SJSA1 (cell line): ENCODE measurements at regions not wholly inside any gene's neighbourhood (a gene's known extent, or its start where the extent isn't known, plus 50 kb on each side); places are given as distances from the start of the nearest gene placed in this dataset.
"Not testable (repeated sequence)": the region's sequence is repeated elsewhere in the genome, so short reads cannot be mapped to it uniquely, and the experiment has no call there.

Experiments used
- DNase-seq, 2 experiments: peaks; one replicate each; pipeline ENCODE4 v3.0.0-alpha.2; 2015 to 2020; ENCODE audit warnings: low spot score in 2 of 2, low read depth in 1 of 2
- H3K27ac ChIP-seq: fragments of 250-450 bp; sonication (Bioruptor Pico); 2 replicates; pipeline ENCODE4 v1.5.1; 2020; ENCODE audit warnings: mild to moderate bottlenecking, moderate library complexity
- H3K27me3 ChIP-seq: fragments of 250-450 bp; sonication (Bioruptor Pico); replicated peaks from 2 replicates; pipeline ENCODE4 v1.5.1; 2020; ENCODE audit warnings: mild to moderate bottlenecking, moderate library complexity
- H3K36me3 ChIP-seq: fragments of 250-450 bp; sonication (Bioruptor Pico); 2 replicates; pipeline ENCODE4 v1.5.1; 2020; ENCODE audit warnings: mild to moderate bottlenecking
- H3K4me1 ChIP-seq: fragments of 250-450 bp; sonication (Bioruptor Pico); replicated peaks from 2 replicates; pipeline ENCODE4 v1.6.1; 2021; ENCODE audit warnings: mild to moderate bottlenecking
- H3K4me3 ChIP-seq: fragments of 250-450 bp; sonication (Bioruptor Pico); 2 replicates; pipeline ENCODE4 v1.5.1; 2020; ENCODE audit warnings: mild to moderate bottlenecking
- H3K9me3 ChIP-seq: fragments of 250-450 bp; sonication (Bioruptor Pico); replicated peaks from 2 replicates; pipeline ENCODE4 v1.5.1; 2020; ENCODE audit warnings: mild to moderate bottlenecking

GRCh38 chr1:60950224-60951063 is 131.9 kb upstream of the NFIA start:
- no peak for DNase-seq
- H3K4me3 ChIP-seq: no peak overlapping the region
- H3K36me3 ChIP-seq: no peaks in the 10 kb centered on the region
- H3K4me1 ChIP-seq: no peaks in the 10 kb centered on the region
- H3K27ac ChIP-seq: no peak overlapping the region
- no peaks in the 10 kb centered on the region for H3K27me3 ChIP-seq
- no peaks in the 10 kb centered on the region for H3K9me3 ChIP-seq

DNA sequence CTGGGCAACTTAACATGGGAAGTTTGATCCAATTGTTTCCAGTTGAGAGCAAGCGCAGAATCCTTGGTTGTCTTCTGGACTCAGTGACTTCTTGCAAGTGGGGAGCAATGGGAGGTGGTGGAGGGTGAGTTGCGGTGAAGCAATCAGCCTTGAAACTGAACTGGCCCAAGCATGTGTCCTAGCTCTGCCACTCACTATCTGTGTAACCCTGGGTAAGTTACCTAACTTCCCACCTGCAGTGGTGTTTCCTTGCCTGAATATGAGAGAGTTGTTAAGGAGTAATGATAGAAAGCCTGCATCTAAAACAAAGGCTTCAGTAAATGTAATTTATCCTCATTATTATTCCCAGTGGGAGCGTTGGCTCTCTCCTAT is 132.5 kb upstream of the NFIA start:
- H3K27me3 ChIP-seq: no peaks in the 10 kb centered on the region
- H3K9me3 ChIP-seq: no peaks in the 10 kb centered on the region
- H3K4me1 ChIP-seq: no peaks in the 10 kb centered on the region
- H3K4me3 ChIP-seq: no peak overlapping the region
- H3K36me3 ChIP-seq: no peaks in the 10 kb centered on the region
- H3K27ac ChIP-seq: no peak overlapping the region
- DNase-seq: no peak

DNA sequence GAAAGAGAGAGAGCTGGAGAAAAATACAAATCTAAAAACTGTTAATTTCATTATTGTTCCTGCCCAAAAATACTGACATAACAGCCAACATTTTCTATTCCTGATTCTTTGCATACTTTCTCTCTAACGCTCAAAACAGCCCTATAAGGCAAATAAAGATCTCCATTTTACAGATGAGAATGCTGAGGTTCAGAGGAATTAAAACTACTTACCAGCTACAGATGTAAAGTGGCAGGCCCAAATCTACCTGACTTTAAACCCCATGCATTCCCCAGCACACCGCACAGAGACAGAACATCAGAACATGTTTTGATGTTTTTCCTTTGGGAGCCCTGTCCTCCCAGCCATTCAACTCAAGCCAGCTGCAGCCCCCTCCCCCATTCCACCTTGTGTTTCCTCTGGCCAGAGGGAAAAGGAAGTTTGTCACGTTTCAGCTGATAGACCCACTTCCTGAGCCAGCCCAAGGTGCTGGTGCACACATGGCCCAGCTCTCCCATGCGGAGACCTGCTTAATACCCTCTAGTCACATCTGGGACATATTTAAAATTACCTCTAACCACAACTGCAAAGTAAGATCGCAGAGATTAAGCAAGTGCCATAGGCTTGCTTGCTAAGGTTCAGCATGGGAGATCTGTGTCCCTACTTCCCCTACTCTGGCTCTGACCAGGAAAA is 133.1 kb upstream of the NFIA start:
- H3K36me3 ChIP-seq: no peaks in the 10 kb centered on the region
- H3K27me3 ChIP-seq: no peaks in the 10 kb centered on the region
- H3K4me3 ChIP-seq: no peak overlapping the region
- H3K27ac ChIP-seq: no peak overlapping the region
- DNase-seq: no peak
- H3K9me3 ChIP-seq: no peaks in the 10 kb centered on the region
- no peaks in the 10 kb centered on the region for H3K4me1 ChIP-seq

GRCh38 chr1:60948486-60948885 is 133.9 kb upstream of the NFIA start:
- DNase-seq: no peak
- no peak overlapping the region for H3K27ac ChIP-seq
- no peaks in the 10 kb centered on the region for H3K9me3 ChIP-seq
- no peaks in the 10 kb centered on the region for H3K4me1 ChIP-seq
- H3K27me3 ChIP-seq: no peaks in the 10 kb centered on the region
- no peak overlapping the region for H3K4me3 ChIP-seq
- H3K36me3 ChIP-seq: no peaks in the 10 kb centered on the region

DNA sequence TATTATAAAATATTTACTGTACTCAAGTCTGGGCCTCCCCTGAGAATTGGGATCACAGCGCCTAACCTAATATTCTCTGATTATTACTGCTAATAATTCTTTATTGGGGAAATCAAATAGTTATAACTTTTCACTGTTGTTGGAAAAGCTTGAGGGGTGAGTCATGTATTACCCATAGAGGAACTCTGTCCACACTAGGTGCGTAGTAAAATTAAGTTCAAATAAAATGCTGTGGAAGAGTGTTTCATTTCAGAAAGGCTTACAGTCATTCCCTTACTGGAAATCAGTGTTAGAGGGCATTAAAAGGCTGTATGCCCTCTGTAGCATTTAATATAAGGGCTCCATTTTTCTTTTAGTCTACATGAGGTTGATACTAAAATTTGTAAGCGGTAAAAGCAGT is 135.0 kb upstream of the NFIA start:
- no peaks in the 10 kb centered on the region for H3K27me3 ChIP-seq
- no peak for DNase-seq
- H3K9me3 ChIP-seq: no peaks in the 10 kb centered on the region
- no peaks in the 10 kb centered on the region for H3K36me3 ChIP-seq
- H3K4me3 ChIP-seq: no peak overlapping the region
- H3K27ac ChIP-seq: no peak overlapping the region
- H3K4me1 ChIP-seq: no peaks in the 10 kb centered on the region

GRCh38 chr1:60942896-60943638 is 139.3 kb upstream of the NFIA start:
- Histone ChIP-seq H3K4me3 (no peak overlapping the region), H3K4me1 (no peaks in the 10 kb centered on the region), H3K27me3 (no peaks in the 10 kb centered on the region), H3K36me3 (no peaks in the 10 kb centered on the region), H3K9me3 (no peaks in the 10 kb centered on the region), H3K27ac (no peak overlapping the region)
- DNase-seq: no peak

- H3K4me1 ChIP-seq: no peaks in the 10 kb centered on the region
Measured at GRCh38 chr1:60942291-60942690, 140.1 kb upstream of the NFIA start.

DNA sequence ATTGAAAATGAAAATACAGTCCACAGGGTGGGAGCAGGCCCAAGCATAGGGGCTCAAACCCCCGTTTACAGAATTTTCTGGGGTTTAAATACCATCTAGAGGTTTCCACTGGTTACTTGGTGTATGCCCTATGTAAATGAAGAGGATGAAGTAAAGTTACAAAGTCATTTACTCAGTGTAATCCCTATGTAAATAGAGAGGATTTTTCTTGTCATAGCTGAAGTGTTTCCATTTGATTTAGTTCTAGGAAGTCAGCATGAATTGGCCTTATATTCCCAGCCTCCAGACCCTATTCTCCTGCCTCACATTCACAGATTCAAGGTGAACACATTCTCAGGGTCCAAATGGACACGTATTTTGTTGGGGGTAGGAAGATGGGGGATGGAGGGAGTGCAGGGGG is 141.7 kb upstream of the NFIA start:
- H3K4me1 ChIP-seq, H3K27ac ChIP-seq, H3K27me3 ChIP-seq, H3K9me3 ChIP-seq, DNase-seq, H3K36me3 ChIP-seq, H3K4me3 ChIP-seq: not testable (repeated sequence)

More at GRCh38 chr1:60942291-60942690, 140.1 kb upstream of the NFIA start:
- Histone ChIP-seq H3K36me3 (no peaks in the 10 kb centered on the region), H3K4me3 (no peak overlapping the region), H3K9me3 (no peaks in the 10 kb centered on the region), H3K27me3 (no peaks in the 10 kb centered on the region), H3K27ac (no peak overlapping the region)
- DNase-seq: no peak

DNA sequence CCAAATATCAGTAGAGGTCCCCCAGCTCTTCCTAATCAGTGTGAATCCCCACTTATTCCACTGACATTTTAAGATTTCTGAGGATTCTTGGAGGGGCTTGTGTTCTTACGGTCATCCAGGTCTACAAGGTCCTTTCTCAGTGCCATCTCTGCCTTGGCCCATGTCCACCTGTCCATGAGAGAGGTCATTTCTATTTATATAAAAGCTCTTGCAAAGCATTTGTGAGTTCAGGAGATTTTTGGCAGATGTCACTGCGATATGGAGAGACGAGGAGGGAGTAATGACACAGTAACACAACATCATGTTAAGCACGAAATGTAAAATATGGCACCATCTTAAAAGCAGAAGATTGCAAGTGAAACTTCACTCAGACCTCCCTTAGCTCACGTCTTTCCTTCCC is 144.6 kb upstream of the NFIA start:
- no peaks in the 10 kb centered on the region for H3K36me3 ChIP-seq
- H3K27ac ChIP-seq: no peak overlapping the region
- no peaks in the 10 kb centered on the region for H3K27me3 ChIP-seq
- no peaks in the 10 kb centered on the region for H3K9me3 ChIP-seq
- H3K4me3 ChIP-seq: no peak overlapping the region
- no peak for DNase-seq
- H3K4me1 ChIP-seq: no peaks in the 10 kb centered on the region

DNA sequence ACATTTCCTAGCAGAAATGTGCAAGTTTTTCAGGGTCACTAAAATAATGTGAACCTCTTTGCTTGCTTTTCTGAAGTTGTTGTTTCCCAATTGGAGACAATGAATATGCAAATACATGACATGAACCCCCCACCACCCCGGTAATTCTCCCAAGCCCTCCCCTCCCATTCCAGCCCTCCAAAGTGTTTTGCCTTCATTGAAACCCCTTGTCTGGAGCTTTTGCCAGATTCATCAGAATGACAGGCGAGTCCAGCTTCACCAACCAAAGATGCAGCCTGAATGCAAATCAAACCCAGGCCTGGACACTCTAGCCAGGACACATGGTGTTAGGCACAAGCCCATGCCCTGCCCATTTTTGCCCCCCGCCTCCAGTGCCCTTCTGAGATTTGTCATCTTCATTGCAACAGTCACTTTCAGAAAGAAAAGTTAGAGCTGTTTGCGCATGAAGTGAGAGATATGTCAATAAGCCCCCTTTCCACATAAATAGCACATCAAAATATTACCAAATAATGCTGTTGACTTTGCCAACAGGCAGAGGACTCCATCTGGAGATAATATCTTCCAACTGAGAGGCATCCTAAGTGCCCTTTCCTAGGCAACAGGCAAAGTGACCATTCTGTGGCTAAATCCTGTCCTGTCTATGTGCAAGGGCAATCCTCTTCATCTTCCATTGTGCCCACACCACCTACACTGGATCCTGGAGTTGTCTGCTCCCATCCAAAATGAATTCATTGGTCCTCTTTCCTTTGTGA is 145.6 kb upstream of the NFIA start:
- Histone ChIP-seq H3K27ac (no peak overlapping the region), H3K27me3 (no peaks in the 10 kb centered on the region), H3K4me1 (no peaks in the 10 kb centered on the region), H3K4me3 (no peak overlapping the region), H3K36me3 (no peaks in the 10 kb centered on the region), H3K9me3 (no peaks in the 10 kb centered on the region)
- no peak for DNase-seq

GRCh38 chr1:60936163-60936562 is 146.2 kb upstream of the NFIA start:
- Histone ChIP-seq H3K4me3 (no peak overlapping the region), H3K9me3 (no peaks in the 10 kb centered on the region), H3K27me3 (no peaks in the 10 kb centered on the region), H3K4me1 (no peaks in the 10 kb centered on the region), H3K27ac (no peak overlapping the region), H3K36me3 (no peaks in the 10 kb centered on the region)
- no peak for DNase-seq

- DNase-seq: no peak
- H3K36me3 ChIP-seq: no peaks in the 10 kb centered on the region
- H3K4me1 ChIP-seq: no peaks in the 10 kb centered on the region
- H3K4me3 ChIP-seq: no peak overlapping the region
- H3K27ac ChIP-seq: no peak overlapping the region
- no peaks in the 10 kb centered on the region for H3K9me3 ChIP-seq
- no peaks in the 10 kb centered on the region for H3K27me3 ChIP-seq
Measured at GRCh38 chr1:60935599-60936110, 146.7 kb upstream of the NFIA start.

DNA sequence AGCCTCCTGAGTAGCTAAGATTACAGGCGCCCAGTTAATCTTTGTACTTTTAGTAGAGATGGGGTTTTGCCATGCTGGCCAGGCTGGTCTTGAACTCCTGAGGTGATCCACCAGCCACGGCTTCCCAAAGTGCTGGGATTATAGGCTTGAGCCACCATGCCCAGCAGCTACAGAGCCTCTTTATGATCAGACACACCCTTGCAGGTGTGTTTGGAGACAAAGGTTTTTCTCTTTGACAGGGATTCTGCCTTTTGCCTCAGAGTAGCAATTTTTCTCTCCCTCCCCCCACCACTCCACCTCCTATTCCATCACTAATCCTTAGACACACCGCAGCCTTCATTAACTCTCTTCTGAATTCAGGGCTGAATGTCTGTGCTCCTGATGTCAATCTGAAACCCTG is 152.2 kb upstream of the NFIA start:
- DNase-seq: no peak
- Histone ChIP-seq H3K27me3 (no peaks in the 10 kb centered on the region), H3K36me3 (no peaks in the 10 kb centered on the region), H3K27ac (no peak overlapping the region), H3K9me3 (no peaks in the 10 kb centered on the region), H3K4me1 (no peaks in the 10 kb centered on the region), H3K4me3 (no peak overlapping the region)
